DND-41 (cell line): ENCODE measurements at regions not wholly inside any gene's neighbourhood (a gene's known extent, or its start where the extent isn't known, plus 50 kb on each side); places are given as distances from the start of the nearest gene placed in this dataset.

Experiments
- ATAC-seq: fragments of 200-7000 bp; cut with Tn5 transposase; 3 replicates; pipeline ENCODE4 v1.9.1; 2021; ENCODE audit warnings: low read depth; ENCODE audit not compliant: insufficient read depth
- DNase-seq: peaks from one replicate; pipeline ENCODE4 v3.0.0-alpha.2; 2020
- H2AFZ ChIP-seq: 2 replicates; pipeline ENCODE4 v1.6.0; 2012; ENCODE audit warnings: low read depth, low read length
- H3K27ac ChIP-seq: 2 replicates; pipeline ENCODE4 v1.5.1; 2012; ENCODE audit warnings: low read length, inconsistent platforms
- H3K27me3 ChIP-seq: fragments of 200-600 bp; sonication (generic); 2 replicates; pipeline ENCODE4 v1.6.0; 2012; ENCODE audit warnings: low read length, mild to moderate bottlenecking, inconsistent platforms; ENCODE audit not compliant: insufficient read depth, poor library complexity
- H3K36me3 ChIP-seq: 2 replicates; pipeline ENCODE4 v1.5.1; 2012; ENCODE audit warnings: low read length, inconsistent platforms; ENCODE audit not compliant: insufficient read depth
- H3K4me1 ChIP-seq: 2 replicates; pipeline ENCODE4 v1.5.1; 2012; ENCODE audit warnings: mild to moderate bottlenecking, low read length; ENCODE audit not compliant: insufficient read depth
- H3K4me2 ChIP-seq: 2 replicates; pipeline ENCODE4 v1.6.0; 2012; ENCODE audit warnings: mild to moderate bottlenecking, moderate library complexity, low read length, inconsistent platforms; ENCODE audit not compliant: insufficient read depth
- H3K4me3 ChIP-seq, 2 experiments: fragments of 200-600 bp in 1 of 2; shearing (Covaris generic) in 1 of 2; 2 replicates each; pipeline ENCODE4 v1.5.1; 2012 to 2016; ENCODE audit warnings: inconsistent platforms in 2 of 2, low read length in 2 of 2, mild to moderate bottlenecking in 2 of 2, low read depth in 1 of 2, moderate library complexity in 1 of 2
- H3K79me2 ChIP-seq: 2 replicates; pipeline ENCODE4 v1.6.0; 2012; ENCODE audit warnings: low read length, inconsistent platforms; ENCODE audit not compliant: insufficient read depth
- H3K9ac ChIP-seq: 2 replicates; pipeline ENCODE4 v1.6.0; 2012; ENCODE audit warnings: low read depth, mild to moderate bottlenecking, inconsistent platforms, low read length, moderate library complexity
- H3K9me3 ChIP-seq: 2 replicates; pipeline ENCODE4 v1.5.1; 2012; ENCODE audit warnings: low read length, moderate library complexity, mild to moderate bottlenecking, inconsistent platforms; ENCODE audit not compliant: insufficient read depth, severe bottlenecking
- H4K20me1 ChIP-seq: 2 replicates; pipeline ENCODE4 v1.6.0; 2012; ENCODE audit warnings: low read length; ENCODE audit not compliant: insufficient read depth
- CTCF ChIP-seq: IDR thresholded peaks from 2 replicates; pipeline ENCODE4 v1.5.1; 2012; ENCODE audit warnings: borderline replicate concordance, low read length, moderate library complexity, mild to moderate bottlenecking; ENCODE audit not compliant: poor library complexity, severe bottlenecking; ENCODE audit errors: extremely low read depth
- EZH2 ChIP-seq: IDR thresholded peaks from 3 replicates; pipeline ENCODE4 v1.6.1; 2012; ENCODE audit warnings: borderline replicate concordance, low read depth, mild to moderate bottlenecking, moderate library complexity, low read length, inconsistent platforms; ENCODE audit not compliant: severe bottlenecking

- ATAC-seq (no peak), DNase-seq (no peak)
- no peak overlapping the region for H3K9ac ChIP-seq
- H3K4me3 ChIP-seq: no peak overlapping the region
- no peaks in the 10 kb centered on the region for H3K79me2 ChIP-seq
- H3K4me2 ChIP-seq: no peak overlapping the region
- H2AFZ ChIP-seq: no peak overlapping the region
- no peak overlapping the region for H3K27ac ChIP-seq
- no peaks in the 10 kb centered on the region for H3K4me1 ChIP-seq
- H3K9me3 ChIP-seq: no peaks in the 10 kb centered on the region
- H4K20me1 ChIP-seq: no peaks in the 10 kb centered on the region; the same call in none of the 2 replicates
- TF ChIP-seq CTCF (no peak), EZH2 (no peak)
- H3K27me3 ChIP-seq: no peaks in the 10 kb centered on the region
- H3K36me3 ChIP-seq: no peaks in the 10 kb centered on the region
Measured at GRCh38 chr15:77554306-77555080, 78.2 kb downstream of the LINGO1 start.

- no peak for ATAC-seq
- H3K27ac ChIP-seq: no peak overlapping the region
- no peaks in the 10 kb centered on the region for H3K27me3 ChIP-seq
- no peak for DNase-seq
- no peak overlapping the region for H3K4me3 ChIP-seq
- no peak overlapping the region for H2AFZ ChIP-seq
- H3K9me3 ChIP-seq: no peaks in the 10 kb centered on the region
- TF ChIP-seq EZH2: no peak
- TF ChIP-seq CTCF: no peak
- no peaks in the 10 kb centered on the region for H3K4me1 ChIP-seq
- no peak overlapping the region for H3K9ac ChIP-seq
- no peaks in the 10 kb centered on the region for H3K79me2 ChIP-seq
- no peak overlapping the region for H3K4me2 ChIP-seq
- H3K36me3 ChIP-seq: no peaks in the 10 kb centered on the region
- no peaks in the 10 kb centered on the region; the same call in none of the 2 replicates for H4K20me1 ChIP-seq
Measured at GRCh38 chr15:77553695-77554094, 79.0 kb downstream of the LINGO1 start.

GRCh38 chr15:77553257-77553656 lies 79.5 kb downstream of the LINGO1 start:
- Histone ChIP-seq H3K4me3 (no peak overlapping the region), H3K79me2 (no peaks in the 10 kb centered on the region), H3K9me3 (no peaks in the 10 kb centered on the region), H2AFZ (no peak overlapping the region), H3K9ac (no peak overlapping the region), H3K27me3 (no peaks in the 10 kb centered on the region), H3K4me2 (no peak overlapping the region), H3K4me1 (no peaks in the 10 kb centered on the region), H3K36me3 (no peaks in the 10 kb centered on the region), H4K20me1 (no peaks in the 10 kb centered on the region; the same call in none of the 2 replicates), H3K27ac (no peak overlapping the region)
- no peak for TF ChIP-seq EZH2
- TF ChIP-seq CTCF: no peak
- DNase-seq (no peak), ATAC-seq (no peak)
